Posterior vena cava (tissue), 2 donors: ENCODE measurements at regions not wholly inside any gene's neighbourhood (a gene's known extent, or its start where the extent isn't known, plus 50 kb on each side); places are given as distances from the start of the nearest gene placed in this dataset.

ENCODE experiments used
- DNase-seq: peaks from one replicate; pipeline ENCODE4 v3.0.0-alpha.2; 2020; ENCODE audit warnings: low spot score
- intact Hi-C, 2 donors: fragments of 100-400 bp; cut with DNase I; formaldehyde crosslinking; loops; one replicate each; pipeline versions ENCODE4 v1.14.1 to v1.14.2; 2022 to 2023
- donor health status: DM: yes; HTN: yes; CAD: no.
- donor health status: DM: yes; HTN: yes; CAD: no.

DNA sequence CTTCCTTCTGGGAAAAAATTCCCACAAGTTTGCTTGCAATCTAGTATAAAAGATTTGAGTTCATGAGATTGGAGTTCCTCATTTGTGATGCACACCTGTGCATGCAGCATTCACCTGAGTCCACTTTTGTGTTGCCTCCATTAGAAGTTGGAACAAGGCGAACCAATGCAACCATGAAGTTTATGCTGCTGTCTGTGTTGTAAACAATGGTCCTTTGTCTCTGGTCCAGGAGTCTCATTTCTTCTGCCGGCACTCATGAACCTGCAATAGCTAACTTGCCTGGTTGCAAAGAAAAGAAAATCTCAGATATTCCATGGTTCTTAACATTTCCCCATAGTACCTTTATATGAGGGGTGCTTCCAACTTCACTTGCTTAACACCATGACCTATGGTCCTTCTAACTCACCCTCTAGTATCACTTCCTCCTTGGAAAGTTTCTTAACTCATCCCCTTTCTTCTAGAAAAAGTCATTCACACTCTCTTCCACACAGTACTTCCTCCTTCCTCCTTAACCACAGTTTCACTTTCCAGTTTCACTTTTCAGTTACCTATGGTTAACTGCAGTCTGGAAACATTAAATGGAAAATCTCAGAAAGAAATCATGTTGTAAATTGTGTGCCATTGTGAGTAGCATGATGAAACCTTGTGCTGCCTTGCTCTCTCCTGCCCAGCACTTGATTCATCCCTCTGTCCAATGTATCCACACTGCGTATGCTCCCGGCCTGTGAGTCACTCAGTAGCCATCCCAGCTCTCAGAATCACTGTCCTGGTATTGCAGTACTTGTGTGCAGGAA lies 128.8 kb upstream of the TRIB2 start:
- intact Hi-C loops: no loop called here
- DNase-seq: no peak

DNA sequence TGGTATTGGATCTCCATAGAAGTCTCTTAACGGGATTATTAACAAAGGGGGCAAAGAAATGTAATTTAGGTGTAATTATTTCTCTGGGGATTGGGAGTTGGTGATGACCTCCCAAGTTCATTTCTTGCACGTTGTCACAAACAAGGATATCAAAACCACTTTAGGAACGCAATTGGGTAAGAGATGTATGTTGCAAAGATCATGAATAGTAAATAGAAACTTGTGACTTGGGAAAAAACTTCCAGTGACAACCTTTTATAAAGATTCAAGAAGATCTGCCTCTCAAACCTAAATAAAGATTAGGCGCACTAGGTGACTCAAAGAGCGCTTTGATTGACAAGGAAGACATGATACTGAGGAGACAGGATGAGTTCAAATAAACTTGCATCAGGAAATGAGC lies 127.8 kb upstream of the TRIB2 start:
- no peak for DNase-seq
- intact Hi-C loops: no loop called here

GRCh38 chr2:12589802-12590320 lies 126.9 kb upstream of the TRIB2 start:
- no peak for DNase-seq
- intact Hi-C loops: loop anchor here in 1 of 2 donors (2.0 kb wide), 1 partner anchor 69 kb away; no protein-coding TSS in a partner anchor

DNA sequence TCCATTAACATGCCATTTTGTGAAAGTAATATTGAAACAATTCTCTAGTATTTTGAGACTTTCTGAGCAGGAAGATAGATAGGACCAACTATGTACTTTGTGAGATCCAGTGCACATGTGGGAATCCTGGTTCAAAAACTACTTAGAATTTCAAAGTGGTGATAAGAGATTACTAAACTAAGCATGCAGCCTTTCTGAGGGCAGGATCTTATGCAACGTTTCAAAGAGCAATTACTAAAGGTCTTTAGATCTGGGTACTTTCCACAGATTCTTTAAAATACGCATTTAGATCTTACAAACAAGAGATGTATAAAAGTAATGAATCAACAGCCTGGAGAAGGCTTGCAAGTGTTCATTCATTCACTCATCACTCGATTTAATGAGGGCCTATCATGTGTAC lies 124.4 kb upstream of the TRIB2 start:
- no peak for DNase-seq
- intact Hi-C loops: no loop called here

DNA sequence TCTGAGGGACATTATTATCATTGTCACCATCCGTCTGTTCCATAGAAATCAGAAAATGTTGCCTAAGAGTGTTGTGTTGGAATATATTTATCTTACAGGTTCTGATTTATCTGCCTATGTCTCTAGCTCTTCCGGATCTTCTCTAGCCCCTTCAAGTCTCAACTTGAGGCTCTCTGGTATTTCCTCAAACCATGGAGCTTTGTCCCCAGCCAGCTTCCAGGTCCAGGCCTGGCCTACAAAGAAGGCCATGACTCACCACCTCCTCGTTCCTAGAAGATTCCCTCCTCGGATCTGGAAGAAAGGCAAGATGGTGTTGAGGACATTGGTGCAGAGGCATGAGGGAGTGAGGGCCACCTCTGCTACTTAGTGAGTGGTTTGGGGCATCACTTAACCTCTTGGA lies 122.1 kb upstream of the TRIB2 start:
- DNase-seq: no peak
- intact Hi-C loops: no loop called here

DNA sequence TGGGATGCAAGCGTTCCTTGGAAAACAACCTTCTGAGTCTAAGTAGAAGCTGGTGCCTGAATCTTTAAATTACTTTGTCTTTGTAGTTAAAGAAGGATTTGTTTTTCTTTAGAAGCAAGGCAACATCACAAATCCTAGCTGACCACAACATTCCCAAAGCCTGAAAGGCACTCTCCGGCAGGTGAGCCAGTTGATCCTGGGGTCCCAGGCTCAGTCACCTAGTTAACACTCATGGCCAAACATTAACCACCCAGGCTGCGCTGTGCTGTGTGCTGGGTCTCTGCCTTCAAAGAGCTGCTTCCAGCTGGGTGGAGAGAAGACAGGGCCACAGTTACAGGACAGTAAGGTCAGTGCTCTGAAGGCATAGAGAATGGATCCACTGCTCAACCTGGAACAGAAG lies 120.0 kb upstream of the TRIB2 start:
- DNase-seq: no peak
- intact Hi-C loops: no loop called here

GRCh38 chr2:12597610-12598009 lies 119.1 kb upstream of the TRIB2 start:
- intact Hi-C loops: no loop called here
- no peak for DNase-seq

DNA sequence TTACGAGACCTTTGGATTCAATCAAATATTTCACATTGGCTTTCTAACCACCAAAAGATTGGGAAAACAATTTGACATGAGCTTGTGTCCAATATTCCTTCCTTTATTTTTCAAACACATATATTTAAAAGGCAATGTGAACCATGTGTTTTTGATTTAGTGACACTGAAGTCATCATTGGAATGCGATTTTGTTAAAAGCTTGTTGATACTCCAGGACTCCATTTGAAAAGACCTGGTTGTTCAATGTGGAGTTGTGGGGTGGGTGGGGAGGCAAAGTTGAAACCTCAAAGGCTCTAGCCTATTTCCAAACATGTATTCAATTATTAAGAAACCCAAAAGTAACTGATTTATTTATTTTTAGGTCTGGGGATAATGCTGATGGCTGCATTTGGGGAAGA lies 114.1 kb upstream of the TRIB2 start:
- intact Hi-C loops: no loop called here
- no peak for DNase-seq

DNA sequence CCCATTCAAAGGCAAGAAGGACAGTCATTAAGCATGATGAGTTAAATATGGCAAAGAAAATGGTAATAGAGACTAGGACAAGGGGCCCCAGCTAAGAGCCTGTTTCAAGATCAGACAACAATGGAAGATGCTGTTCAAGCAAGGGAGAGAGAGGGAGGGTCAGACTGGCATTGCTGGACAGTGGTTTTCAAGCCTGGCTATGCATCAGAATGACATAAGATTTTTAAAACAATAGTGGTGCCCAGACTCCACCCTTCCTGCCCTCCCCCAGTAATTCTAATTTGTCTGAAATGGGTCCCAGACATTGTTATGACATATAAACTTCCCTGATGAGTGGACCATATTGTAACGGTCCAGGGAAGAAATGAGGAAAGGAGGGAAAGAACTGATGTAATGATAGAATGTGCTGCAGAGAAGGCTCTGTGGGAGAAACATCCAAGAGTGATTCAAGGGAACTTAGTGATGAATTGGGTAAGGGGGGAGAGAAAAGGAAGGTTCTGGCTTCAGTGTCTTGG lies 112.9 kb upstream of the TRIB2 start:
- intact Hi-C loops: no loop called here
- no peak for DNase-seq

DNA sequence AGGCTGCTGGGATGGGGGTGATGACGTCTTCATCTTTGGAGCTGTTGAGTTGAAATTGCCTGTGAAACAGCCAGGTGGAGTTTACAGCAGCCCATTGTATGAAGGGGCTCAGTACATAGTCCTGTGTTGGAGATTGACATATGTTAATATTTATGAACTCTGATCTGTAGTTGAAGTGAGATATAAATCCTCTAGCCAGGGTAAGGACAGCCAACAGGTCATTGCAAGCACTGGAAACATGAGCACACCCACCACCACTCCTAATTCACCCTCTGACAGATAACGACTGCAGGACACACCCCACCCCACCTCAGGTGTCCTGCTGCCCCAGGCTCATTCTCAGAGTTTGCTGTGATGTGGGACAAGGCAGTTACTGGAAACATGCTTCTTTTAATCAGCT lies 112.4 kb upstream of the TRIB2 start:
- DNase-seq: no peak
- intact Hi-C loops: no loop called here

DNA sequence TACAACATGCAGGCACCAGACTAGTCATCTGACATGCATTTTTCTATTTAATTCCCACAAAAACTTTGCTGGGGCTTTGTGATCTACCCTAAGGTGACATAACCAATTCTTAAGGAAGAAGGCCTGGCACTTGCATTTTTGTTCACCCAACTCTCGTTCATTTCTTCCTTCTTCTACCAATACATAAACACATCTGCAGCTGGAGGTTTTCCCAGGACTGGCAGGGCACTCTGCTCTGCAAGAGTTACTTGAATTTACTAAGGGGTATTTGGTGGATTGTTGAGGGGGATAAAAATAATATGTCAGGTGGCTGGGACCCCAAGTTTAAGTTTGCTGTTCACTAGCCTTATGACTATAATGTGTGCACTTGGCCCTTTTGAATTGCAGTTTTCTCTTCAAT lies 111.4 kb upstream of the TRIB2 start:
- intact Hi-C loops: loop anchor here in 1 of 2 donors (1.0 kb wide), 2 partner anchors 9 to 44 kb away; no protein-coding TSS in a partner anchor
- no peak for DNase-seq

DNA sequence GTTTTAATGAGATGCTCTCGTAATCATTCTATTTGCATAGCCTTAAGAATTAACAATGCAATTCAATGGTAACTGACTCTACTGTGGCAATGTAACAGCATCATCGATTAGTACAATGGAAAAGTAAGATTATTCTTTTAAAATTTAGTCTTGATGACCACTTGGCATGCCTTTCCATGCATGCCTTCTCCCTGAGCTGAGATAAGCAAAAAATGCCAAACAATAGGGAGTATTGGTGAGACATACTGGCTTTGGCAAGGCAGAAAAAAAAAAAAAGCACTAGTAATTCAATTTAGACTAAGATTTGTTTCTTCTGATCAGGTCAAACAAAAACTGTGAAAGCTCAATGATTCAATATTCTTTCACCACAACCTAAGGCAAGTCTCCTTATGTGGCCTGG lies 110.8 kb upstream of the TRIB2 start:
- DNase-seq: no peak
- intact Hi-C loops: loop anchor here in 1 of 2 donors (1.0 kb wide), 2 partner anchors 8 to 43 kb away; no protein-coding TSS in a partner anchor

DNA sequence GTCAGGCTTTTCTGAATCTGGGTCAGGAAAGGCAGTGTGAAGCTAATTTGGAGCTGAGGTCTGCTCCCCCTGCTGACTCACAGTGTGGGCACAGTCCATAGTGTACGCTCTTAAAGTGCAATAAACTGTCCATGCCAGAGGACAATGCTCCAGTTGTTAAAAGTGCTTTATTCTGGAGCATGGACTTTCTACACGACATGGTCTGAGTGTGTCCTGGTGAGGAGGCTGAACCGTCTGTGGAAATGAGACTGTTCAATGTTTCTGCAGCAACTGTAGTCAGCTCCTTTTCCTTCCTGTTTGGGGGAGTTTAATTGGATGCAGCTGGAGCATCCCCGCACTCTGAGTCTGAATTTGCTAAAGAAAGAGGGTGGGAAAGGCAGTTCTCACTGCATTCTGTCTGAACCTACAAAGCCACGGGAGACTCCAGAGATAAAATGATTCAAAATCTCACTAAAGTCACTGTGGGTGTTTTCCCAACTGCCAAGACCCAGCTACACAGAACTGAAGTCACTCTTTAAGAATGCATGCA lies 110.2 kb upstream of the TRIB2 start:
- intact Hi-C loops: no loop called here
- no peak for DNase-seq

GRCh38 chr2:12607971-12608370 lies 108.8 kb upstream of the TRIB2 start:
- intact Hi-C loops: no loop called here
- no peak for DNase-seq

DNA sequence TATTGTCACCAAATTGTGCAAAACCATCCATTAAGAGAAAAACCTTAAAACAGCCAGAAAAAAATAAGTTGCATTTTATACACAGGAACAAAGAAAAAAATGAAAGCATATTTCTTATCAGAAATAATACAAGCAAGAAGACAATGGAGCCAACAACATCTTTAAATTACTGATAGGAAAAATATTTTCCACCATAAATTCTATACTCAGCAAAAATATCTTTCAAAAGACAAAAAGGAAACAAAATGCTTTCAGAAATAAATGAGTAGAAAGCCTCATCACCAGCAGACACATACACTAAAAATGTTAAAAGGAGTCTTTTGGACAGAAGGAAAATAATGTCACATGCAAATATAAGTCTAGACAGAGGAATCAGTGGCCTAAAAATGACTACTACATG lies 106.4 kb upstream of the TRIB2 start:
- intact Hi-C loops: no loop called here
- DNase-seq: no peak

DNA sequence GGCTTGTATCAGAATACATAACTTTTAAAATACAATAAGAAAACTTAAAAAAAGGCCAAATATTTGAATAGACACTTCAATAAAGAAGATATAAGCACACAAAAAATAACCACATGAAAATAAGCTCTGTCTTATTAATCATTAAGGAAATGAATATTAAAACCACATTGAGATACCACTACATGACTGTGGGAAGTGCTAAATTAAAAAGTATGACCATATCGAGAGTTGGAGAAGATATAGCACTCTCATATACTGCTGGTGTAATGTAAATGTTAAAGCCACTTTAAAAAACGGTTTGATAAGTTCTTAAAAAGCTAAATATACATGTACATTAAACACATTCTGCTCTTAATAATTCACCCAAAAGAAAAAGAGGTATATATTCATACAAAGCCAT lies 104.6 kb upstream of the TRIB2 start:
- intact Hi-C loops: no loop called here
- no peak for DNase-seq

DNA sequence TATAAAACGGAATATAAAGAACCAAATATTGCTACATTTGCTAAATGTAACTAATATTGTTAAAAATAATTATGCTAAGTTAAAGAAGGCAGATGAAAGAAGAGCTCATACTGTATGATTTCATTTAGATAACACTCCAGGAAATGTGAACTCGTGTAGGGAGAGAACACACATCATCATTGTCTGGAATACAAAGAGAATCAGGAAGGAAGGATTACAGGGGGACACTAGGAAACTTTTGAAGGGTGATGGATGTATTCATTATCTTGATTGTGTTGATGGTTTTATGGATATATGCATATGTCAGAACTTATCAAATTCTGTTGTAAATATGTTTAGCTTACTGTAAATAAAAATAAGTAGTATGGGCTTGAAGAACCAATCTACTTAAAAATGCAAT lies 104.1 kb upstream of the TRIB2 start:
- no peak for DNase-seq
- intact Hi-C loops: no loop called here

DNA sequence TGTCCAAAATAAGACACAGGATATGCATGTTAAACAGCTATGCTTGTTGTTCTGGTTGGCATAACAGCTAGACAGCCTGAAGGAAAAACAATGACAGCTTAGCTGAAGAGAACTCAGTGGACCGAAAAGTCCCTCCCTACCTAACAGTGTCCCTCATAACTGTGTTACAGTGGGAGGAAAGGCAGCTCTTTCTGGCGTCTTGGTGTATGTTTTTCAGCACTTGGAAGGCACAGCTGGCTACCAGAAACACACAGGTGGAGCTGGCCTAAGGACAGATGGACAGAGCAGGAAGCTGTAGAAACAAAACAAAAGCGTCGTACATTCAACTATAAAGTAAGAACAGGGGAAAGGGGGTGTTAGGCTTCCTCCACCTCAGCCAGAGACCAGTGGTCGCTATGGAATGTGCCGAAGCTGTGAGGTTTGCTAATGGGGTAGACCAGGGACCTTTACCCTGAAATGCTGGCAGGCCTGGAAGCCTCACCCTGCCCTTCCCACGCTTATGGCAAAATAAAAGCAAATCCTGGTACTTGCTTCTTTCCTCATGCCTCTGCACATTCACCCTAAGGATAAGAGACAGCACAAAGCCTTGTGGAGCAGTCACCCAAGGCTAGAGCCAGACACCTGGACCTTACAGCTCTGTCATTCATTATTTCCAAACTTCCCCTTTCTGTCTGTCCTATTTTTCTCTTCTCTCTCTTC lies 103.5 kb upstream of the TRIB2 start:
- intact Hi-C loops: no loop called here

GRCh38 chr2:12615509-12615908 lies 101.2 kb upstream of the TRIB2 start:
- intact Hi-C loops: no loop called here
- no peak for DNase-seq

More for the DNA sequence above, 103.5 kb upstream of the TRIB2 start:
- no peak for DNase-seq

GRCh38 chr2:12616456-12617156 lies 100.1 kb upstream of the TRIB2 start:
- DNase-seq: no peak
- intact Hi-C loops: no loop called here
